ENCODE measurements at regions not wholly inside any gene's neighbourhood (a gene's known extent, or its start where the extent isn't known, plus 50 kb on each side); places are given as distances from the start of the nearest gene placed in this dataset.

DNA sequence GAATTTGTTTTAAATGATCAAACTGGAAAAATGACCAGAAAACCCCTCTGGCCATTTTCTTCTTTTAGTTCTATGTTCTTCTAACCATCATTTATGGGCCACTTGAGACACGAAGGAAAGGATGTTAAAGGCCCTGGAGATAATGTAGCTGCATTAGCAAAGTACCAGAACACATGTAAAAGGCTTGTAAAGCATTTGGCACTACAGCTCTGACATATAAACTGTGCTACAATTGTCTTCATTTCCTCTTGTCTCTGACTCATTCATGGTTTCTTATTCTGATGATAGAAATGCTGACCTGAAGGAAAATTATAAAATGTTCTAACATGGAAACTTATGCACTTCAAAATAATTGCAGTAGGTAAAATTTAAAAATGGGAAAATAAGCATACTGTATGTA lies 388.7 kb downstream of the FAT4 start:
- DNase-seq, result no peak

DNA sequence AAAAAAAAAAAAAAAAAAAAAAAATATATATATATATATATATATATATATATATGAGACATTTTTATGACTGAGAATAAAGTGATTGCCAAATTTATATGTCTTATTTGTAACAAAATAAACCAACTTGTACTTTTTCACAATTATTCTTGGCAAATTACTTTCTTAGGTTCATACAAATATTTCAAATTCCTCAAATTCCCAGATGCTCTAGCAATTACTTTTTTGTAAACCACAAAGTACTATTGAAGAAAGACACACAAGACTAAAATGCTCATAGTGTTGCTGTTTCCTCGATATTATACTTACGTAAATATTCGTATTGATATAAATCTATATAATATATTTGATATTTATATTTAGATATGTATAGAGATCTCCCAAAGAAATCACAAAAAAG lies 390.0 kb downstream of the FAT4 start:
- DNase-seq, result no peak

DNA sequence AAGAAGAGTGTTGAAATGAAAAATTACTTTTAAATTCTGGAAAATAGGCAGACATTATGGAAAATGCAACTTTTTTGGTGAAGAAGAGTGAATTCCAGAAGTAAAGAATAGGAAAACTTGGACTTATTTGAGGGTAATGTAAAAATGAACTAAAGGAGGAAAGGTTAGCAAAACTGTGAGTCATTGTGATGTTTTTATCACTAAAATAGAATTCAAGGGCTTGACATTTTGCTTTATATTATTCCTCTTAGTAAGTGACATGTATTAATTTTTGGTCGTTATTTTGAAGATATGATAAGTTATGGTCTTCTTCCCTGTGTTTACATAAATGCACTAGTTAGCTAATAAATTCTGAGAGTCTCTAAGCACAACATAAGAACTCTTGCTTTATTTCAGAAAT lies 390.9 kb downstream of the FAT4 start:
- DNase-seq, result no peak

DNA sequence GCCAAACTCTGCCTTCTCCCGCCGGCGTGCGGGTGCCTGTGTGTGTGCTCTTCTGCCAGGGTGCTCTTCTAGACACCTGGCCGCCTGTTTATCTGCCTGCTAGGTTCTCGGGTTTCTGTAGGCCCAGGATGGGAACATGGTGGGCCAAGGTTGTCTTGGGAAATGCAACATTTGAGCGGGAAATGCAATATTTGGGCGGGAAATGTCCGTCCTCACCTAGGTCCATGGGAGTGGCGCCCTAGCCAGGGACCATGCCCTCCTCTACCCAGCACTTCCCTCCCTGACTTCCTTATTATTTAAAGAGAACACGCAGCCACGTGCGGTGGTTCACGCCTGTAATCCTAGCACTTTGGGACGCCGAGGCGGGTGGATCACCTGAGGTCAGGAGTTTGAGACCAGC lies 392.6 kb downstream of the FAT4 start:
- DNase-seq, result no peak

DNA sequence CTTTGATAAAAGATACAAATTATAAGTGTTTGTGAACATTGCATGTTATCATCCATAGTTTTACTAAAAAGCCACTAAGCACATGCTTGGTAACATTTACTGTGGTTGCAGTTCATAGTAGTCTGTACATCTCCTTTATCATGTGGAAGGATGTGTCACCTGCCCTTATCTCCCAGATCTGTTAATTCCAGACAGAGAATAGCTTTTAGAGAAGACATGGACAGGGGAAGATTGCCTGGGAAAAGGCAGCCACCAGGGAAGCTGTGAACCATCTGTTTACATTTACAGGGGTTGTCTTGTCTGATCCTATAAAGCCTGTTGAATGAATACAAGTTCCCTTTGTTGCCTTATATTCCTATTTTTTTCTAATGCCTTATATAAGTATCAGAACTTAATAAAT lies 396.0 kb downstream of the FAT4 start:
- no peak for DNase-seq

DNA sequence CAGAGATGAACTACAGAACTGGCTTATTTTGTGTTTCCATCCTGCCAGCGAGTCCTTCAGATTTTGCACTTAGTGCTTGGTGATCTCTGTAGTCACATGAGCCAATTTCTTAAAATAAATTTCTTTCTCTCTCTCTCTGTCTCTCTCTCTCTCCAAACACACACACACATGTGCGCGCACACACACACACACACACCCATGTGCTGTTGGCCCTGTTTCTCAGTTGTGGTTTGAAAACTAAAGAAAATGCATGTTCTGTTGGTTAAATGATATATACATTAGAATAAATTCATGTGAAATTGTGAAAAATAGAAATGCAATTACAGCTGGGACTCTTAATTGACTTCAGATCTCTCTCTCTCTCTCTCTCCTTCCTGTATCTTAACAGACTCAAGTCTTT lies 399.3 kb downstream of the FAT4 start:
- no peak for DNase-seq

DNA sequence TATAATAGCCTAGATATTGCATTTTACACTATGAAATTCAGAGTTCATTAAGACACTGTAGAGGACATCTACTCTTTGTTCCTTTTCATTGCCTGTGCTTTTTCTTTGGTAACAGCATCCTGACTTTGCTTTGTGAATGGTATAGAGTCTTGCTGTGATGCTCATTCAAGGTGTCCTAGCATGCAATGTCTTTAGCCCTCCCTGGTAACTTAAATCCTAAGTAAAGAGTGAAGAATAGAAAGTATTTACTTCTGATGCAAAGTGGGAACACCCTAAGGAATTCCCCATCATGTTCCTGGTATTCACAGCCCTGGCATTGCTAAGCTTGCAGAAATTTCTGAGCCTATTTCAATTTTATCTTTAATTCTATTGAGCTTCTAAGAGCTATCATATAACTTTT lies 400.1 kb downstream of the FAT4 start:
- no peak for DNase-seq

DNA sequence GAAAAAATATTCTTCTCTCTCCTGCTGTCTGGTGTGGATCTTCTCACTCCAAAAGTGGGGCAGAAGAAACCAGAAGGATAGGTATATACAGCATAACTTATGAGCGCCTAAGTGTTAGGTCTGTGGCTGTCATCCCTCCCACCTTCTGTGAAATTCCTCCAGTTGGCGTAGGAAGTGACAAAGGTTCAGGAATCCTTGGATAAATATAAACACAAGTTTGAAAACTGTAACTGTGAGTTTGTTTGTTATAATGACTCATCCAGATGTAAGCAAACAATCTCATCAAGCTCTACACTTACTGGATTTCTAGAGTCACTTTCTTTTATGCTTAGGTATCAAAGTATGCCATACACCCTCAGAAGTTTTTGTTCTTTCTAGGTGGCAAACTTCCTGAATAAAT lies 405.2 kb downstream of the FAT4 start:
- no peak for DNase-seq

DNA sequence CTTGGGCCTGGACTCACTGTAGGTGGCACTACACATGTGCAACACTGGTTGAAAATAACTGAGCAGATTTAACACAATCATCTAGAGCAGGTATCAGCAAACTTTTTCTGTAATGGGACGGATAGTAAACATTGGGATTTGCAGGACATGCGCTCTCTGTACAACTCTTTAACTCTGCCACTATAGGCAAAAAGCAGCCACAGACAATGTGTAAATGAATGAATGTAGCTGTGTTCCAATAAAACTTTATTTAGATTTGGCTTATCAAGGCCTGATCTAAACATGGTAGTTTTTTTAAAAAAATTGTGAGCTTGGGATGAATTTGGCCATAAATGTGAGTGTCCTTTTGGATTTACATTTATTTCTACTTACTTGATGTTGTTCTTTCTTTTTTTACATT lies 407.3 kb downstream of the FAT4 start:
- no peak for DNase-seq

DNA sequence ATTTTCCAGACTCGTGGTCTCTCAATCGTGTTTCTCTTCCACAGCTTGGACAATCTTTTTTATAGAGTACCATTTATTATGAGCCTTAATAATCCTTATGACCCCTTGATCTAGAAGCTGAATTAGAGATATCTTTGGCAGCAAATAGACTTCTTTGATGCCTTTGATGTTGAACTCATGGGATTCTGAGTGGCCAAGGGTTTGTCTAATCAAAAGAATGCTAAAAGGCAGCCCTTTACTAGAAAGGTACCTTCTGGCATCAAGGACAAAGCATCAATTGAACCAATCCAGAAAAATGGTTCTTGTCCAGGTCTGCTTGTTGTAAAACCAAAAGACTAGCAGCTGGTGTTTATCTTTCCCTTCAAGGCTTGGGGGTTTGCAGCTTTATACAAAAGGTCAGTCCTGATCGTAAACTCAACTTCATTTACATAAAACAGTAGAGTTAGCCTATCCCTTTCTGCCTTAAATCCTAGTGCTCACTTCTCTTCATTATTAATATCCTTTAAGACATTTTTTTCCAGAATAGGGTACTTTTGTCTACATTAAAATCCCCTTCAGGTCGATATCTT lies 411.3 kb downstream of the FAT4 start:
- DNase-seq, result no peak

DNA sequence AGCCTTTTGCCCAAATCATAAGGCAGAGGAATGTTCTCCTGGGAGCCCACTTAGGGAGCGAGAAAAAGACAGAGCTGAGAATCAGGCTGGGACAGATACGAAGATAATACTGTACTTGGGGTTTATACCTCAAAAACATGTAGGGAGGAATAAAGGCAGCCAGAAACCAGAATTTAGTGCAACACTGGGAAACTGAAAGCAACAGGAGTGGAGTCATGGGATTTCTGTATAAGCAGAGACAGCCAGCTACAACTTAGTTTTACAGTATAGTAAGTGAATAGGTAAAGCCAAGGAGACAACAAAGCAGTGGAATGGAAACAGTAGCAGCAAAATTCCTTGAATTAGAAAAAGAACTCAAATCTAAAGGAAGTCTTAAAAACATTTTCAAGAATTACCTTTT lies 413.2 kb downstream of the FAT4 start:
- no peak for DNase-seq

DNA sequence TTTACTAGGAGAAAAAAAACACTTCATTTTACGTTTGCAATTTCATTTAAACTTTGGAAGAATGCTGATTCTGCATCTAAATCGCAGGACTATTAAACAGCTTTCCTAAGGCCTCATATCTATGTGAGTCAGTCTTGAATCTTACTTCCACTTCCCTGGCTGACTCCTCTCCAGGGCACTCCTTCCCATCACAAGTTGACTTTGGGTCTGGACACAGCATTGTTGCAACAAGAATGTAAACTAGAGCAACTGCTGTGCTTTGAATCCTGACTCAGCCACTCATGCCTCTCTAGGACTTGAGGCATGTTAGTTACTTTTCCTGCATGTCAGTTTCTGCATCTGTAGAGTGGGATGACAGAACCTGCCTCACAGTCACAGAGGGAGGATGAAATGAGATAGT lies 413.8 kb downstream of the FAT4 start:
- DNase-seq, result no peak

DNA sequence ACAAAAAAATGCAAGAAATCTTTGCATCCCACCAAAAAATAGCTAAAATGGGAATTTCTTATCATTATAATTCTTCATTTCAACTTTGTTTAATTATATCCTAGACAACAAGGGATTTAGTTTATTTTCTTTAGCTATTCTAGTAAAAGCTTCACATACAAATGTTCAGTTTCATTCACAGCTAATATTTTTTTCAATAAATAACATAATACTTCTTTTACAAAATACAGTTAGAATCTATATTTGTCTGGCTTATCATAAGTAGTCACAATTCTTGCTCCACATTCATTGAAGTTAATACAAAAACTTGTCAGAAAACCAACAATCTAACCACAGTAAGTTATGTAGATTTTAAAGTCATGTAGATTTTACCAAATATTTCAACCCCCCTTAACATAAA lies 414.4 kb downstream of the FAT4 start:
- no peak for DNase-seq

DNA sequence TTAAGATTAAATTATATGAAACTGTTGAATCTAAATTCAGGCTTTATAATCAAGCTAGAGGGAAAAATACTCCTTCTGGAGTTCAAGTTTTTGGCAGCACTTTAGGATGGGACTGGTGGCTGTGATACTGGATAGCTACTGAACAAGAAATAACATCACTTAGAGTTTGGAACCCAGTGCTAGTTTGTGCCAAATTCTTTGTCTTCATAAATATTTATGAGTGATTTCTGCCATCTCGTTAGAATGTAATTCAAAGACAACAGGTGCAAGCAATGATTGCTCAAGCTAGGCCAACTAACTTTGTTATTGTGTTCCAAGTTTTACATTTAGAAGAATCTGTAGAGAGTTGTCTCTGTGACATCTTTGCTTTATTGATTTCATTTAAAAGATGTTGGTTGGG lies 417.9 kb downstream of the FAT4 start:
- DNase-seq, result no peak

DNA sequence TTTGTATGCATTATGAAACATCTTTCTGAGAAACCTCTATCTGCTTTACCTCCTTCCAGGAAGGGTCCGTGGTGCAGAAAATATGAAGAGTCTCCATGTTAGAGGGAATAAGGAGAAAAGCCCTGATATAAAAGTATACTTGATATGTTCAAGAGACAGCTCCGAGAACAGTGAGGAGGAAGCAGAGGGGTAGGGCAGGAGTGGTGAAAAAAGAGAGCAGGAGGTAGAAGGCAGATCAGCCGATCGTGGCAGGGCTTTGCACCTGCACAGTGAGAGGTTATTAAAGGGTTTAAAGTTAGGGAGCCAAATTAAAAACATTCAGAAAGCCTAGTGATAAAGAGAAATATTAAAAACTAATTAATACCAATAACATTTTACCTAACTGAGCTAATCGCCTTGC lies 419.7 kb downstream of the FAT4 start:
- no peak for DNase-seq

DNA sequence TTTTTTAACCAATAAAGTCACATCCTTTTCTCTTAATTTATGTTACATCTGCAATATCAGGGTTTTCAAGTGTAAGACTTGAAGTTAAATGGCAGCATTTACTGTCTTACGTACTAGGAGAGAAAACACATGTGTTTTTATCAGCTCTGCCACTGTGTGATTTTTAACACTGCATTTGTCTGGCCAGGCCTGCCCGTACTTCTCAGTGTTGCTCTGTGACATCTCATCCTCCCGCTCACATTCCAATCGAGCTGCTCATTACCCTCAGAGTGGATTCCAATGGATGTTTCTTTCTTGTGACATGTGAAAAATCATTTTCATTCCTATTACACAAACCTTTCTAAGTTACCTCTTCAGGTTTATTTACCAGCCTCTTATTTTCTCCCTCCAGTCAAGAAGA lies 420.3 kb downstream of the FAT4 start:
- no peak for DNase-seq

DNA sequence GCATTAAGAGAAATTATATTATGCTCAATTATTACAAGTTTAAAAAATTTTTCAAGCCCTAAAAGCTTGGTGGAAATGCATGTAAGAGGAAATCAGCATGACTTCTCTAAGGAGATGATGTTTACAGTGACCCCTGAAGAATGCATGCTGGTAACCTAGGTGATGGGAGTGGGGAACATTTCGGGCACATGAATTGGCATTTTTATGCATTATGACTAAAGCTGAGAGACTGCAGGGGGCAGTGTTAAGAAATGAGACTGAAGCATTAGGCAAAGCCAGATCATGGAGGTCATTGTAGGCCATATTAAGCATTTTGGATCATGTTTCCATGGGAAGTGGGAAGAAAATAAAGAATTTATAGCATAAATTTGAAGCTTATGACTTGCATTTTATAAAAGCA lies 421.3 kb downstream of the FAT4 start:
- DNase-seq, result no peak

DNA sequence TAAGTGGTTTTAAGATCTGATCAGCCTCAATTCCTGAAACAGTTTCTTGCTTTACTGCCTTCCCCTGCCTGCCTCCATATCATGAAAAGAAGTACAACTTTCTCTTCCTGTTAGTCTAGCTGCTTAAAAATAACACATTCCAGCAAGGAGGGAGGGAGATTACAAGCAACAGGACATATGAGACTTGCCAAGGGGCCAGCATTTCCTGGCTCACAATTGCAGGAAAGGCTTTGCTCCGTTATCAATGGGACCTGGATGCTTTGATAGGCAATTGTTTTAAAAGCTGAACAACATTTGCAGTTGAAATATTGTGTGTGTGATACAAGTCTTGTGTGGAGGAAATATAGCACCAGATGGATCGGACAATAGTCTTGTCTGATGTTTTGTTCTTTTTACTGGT lies 425.0 kb downstream of the FAT4 start:
- no peak for DNase-seq

DNA sequence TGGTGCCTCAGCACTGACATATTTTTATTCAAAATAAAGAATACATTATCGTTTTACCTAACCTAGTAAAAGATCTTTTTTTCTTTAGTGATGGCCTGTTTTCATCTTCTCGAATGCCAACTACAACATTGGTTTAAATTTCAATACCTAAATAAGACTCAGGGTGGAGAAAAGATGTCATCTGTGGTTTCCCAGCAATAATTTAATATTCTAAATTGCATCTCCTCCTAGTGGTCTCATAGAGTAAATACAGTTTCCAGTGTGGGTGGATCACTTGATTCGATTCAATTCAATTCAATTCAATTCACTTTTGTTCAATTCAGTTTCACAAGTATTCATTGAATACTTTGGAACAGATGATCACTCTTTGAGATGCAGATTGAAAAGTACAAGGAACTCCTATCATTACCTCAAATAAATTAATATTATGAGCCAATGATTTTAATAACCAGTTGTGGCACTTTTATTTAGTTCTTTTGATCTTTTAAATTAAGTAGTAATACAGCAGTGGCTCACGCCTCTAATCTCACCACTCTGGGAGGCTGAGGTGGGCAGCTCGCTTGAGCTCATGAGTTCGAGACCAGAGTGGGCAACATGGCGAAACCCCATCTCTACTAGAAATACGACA lies 427.2 kb downstream of the FAT4 start:
- no peak for DNase-seq

DNA sequence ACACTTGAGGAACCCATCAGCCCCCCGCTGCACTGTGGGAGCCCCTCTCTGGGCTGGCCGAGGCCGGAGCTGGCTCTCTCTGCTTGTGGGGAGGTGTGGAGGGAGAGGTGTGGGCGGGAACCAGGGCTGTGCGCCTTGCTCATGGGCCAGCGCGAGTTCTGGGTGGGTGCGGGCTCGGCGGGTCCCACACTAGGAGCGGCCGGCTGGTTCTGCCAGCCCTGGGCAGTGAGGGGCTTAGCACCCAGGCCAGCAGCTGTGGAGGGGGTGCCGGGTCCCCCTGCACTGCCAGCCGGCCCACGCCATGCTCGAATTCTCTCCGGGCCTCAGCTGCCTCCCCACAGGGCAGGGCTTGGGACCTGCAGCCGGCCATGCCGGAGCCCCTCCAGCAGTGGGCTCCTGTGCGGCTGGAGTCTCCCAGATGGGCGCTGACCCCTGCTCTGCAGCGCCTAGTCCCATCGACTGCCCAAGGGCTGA lies 430.2 kb downstream of the FAT4 start:
- no peak for DNase-seq

DNA sequence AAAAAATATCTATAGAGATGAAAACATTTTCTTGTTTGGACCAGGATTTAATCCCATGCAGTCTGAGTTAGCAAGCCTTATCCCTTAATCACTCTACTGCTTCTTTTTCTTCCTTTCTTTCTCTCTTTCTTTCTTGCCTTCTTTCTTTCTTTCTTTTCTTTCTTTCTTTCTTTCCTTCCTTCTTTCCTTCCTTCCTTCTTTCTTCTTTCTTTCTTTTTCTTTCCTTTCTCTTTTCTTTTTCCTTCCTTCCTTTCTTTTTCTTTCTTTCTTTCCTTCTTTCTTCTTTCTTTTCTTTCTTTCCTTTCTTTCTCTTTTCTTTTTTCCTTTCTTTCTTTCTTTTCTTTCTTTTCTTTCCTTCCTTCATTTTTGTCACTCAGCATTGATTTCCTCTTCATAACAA lies 434.6 kb downstream of the FAT4 start:
- no peak for DNase-seq

DNA sequence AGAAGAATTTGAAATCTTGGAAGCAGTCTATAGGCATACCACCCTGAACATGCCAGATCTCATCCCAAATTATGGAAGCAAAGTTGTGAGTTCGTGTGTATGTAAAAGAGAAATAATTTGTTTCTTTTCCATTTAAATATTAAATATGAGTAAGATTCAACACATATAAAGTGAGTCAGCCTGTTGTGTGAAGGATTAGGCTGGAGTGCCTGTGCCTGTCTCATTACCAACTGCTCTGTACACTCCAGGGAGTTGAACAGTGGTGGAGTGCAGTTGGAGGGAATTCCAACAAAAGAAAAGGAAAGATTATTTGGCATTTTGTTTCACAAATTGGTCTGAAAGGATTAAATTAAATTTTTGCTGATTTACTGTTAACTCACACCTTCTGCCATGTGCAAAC lies 435.6 kb downstream of the FAT4 start:
- DNase-seq, result no peak

DNA sequence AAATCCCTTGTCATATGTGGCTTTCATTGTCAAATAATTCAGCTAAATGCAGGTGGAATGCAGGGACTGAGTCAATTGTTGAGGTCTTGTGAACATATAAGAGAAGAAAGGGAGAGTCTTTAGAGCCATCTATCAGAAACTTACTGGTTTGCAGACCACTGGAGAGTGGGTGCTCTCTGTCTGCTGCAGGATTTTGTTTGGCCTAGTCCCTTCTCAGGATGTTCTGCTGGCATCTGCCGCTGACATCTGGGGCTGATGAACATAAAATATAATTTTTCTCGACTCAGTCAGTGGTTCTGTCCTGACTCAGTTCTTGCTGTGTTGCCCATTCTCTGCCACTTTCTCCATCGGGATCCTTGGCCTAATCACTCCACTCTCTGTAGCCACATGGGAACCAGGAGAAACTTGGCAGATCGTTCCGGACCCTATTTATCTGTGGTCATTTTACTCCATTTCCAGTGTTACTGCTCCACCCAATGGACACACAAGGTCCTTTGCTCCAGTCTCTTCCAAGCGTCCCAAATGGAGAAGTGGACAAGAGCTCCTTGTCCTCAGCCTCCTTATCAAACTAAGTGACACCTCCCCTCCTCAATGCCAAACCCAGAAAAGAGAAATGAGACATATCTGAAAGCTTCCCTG lies 436.2 kb downstream of the FAT4 start:
- no peak for DNase-seq

DNA sequence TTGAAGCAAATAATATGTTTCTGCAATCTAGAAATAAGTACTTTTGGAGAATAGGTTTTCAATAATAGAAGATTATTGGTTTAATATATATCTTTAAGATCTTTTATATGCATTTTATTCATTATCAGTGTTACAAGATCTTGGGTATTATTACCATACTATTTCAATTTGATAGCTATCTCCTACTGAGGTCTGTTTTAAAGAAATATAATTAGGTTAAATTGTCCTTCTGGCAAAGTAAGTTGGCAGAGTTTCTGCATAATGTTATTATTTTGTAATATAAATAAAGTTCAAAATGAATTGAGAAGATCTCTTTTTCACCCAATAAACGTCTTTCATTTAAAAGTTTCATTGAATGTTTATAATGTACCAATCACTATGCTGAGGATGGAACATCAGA lies 443.7 kb downstream of the FAT4 start:
- no peak for DNase-seq

All from NCI-H1092 (cell line).